ENCODE measurements at regions not wholly inside any gene's neighbourhood (a gene's known extent, or its start where the extent isn't known, plus 50 kb on each side); places are given as distances from the start of the nearest gene placed in this dataset.

DNA sequence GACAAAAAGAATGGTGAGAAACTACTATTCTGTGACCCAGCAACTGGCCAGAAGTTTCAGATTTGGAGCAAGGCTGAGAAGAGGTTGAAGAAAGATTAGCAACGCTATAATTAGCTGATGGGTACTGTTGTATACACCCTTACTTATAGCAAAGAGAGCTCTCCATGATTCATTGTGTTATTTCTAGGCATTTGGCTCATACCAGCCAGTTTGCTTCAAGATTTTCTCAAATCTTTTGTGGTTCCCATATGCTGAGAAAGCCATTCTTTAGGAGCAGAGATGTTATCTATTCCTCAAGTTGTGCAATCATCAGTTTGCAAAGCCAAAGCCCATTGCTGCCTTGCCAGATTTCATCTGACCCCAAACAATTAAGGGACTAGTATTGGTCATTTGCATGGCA lies 179.4 kb downstream of the ETS1 start:
- DNase-seq (ENCODE audit: low read depth in 2 of 2): no peak

DNA sequence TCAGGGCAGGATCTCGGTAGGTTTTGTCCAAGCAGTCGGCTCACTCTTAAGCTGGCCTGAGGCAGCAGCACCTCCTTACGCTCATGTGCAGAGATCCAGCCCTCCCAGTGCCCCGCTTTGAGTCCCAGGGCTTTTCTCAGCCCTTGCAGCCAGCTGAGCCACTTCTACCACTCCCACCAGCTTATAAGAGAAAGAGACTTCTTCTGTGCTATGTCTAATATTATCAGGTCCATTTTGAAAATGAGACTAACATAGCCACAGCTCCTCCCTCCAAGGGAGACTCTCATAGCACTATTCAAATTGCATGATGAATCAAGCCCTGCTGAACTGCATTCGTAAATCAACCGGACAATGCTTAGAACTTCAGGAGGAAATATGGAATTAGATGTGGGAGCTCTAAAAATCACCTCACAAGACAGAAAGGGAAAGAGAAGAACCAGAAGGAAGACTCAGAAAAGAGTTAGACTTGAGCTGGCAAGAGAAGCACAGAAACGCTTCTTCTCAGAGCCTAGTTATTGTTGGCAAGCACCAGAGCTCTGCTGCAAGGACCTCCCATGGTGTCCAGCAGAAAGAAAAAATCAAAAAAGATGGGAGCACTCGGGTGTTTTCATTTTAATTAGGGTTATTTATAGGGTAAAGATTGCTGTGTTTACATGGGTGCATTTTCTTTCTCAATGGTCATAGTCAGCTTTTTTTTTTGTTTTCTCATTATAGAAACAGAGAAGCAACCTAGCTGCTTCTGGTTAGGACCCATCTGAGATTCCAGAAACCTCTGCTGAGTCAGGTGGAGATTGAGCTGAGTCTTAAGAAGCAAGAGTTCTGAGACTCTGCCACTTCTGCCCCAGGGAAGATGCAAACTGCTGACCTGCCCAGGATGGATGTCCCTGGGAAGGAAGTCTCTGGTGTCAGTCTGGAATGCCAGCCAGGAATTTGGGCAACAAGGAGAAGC lies 181.4 kb downstream of the ETS1 start:
- DNase-seq (ENCODE audit: low read depth in 2 of 2): no peak

DNA sequence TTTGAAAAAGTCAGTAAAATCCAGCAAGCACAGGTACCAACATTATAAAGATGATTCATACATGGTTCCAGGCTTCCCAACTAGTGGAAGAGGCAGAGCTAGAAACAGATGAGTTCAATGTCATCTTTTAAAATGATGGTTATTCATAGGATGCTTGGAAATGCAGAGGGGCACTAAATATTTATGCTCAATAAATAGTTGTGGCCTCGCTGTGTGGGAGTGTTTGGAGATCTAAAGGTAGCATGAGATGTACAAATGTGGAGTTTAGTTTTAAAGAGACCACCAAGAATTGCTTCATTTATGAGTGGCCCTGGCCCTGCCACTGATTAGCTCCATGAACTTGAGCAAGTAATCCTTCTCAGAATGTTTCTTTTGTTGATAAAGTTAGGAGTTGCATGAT lies 182.2 kb downstream of the ETS1 start:
- DNase-seq (ENCODE audit: low read depth in 2 of 2): no peak

DNA sequence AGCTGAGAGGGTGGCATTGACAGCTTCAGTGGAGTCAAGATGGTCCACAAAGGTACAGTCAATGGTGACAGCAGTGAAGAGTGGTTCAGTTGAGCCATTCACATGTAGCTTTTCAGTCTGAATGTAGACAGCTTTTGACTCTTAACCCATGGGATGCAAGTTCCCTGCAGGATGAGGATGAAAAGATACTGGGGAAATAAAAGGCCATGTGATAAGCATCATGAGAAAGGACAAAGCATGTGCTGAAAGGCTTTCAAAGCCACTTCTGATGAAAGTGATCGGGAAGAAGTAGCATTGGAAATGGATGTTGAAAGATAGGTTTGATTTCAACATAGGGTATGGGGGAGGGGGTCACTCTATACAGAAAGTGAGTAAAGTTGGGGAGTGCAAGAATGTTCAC lies 182.9 kb downstream of the ETS1 start:
- no peak for DNase-seq (ENCODE audit: low read depth in 2 of 2)

DNA sequence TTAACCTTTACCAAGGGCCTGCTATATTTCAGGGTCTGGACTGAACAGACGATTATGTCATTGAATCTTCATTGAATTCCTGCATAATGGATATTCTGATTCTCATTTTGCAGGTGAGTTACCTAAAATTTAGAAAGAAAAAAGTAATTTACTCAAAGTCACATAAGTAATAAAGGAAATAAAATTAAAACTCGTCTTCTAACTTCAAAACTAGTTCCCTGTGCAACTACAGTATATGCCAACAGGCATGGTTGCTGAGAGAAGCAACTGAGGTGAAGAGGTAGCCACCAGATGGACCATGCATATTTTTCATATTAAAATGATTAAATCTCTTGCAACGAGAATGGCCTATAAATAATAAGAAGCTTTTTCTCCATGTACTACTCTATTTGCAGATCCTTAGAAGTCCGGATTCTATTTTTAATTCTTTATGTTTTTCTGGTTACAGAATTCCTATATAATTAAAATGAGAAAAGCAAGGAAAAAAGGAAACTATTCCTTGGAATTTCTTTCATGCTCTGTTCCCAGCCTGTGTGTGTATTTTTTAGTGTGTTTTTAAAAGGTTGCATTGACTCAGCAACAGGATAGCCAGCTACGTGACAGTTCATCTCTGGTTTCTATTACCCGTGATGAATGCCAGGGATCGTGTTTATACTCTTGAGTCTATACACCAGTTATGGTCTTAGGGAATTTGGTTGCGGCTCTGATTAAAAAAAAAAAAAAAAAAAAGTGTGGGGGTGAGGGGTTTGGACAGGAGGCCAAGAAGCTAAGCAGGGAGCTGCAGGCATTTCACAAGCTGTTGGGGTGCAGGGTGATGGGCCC lies 186.8 kb downstream of the ETS1 start:
- no peak for DNase-seq (ENCODE audit: low read depth in 2 of 2)

DNA sequence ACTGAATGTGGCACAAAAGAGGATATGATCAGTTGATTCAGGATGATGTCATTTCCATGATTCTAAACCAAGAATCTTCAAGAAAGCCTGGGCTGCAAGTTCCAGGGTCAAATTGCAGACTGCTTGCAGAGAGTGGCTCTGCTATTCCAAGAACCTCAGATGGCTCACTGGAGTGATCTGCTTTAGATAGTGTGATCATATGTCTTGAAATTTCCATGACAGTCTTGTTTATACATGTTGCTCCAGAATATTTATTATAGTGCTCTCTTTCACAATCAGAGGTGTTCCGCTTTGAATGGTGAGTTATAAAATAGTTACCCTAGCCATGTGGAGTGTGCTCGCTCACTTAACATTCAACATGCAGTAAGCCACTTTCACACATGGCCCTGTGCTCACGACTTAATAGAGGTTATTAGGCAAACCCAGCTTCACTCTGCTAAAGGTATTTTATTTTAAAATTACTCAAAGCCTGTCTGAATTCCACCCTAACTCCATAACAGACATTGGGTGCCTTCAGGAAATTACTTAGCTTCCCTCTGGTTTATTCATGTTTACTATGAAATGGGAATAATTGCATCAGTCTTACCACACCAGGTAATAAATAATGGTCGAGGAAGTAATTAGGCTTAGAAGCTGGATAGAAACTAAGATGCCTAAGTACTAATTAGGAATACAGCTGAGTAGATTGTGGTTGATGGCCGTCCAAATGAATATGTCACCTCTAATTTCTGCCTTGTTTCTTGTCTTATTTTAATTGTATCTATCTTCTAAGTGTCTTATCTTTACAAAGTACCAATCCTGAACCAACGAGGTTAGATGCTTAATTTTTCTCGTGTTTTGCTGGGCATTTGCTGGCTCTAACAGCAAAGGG lies 187.9 kb downstream of the ETS1 start:
- no peak for DNase-seq (ENCODE audit: low read depth in 2 of 2)

DNA sequence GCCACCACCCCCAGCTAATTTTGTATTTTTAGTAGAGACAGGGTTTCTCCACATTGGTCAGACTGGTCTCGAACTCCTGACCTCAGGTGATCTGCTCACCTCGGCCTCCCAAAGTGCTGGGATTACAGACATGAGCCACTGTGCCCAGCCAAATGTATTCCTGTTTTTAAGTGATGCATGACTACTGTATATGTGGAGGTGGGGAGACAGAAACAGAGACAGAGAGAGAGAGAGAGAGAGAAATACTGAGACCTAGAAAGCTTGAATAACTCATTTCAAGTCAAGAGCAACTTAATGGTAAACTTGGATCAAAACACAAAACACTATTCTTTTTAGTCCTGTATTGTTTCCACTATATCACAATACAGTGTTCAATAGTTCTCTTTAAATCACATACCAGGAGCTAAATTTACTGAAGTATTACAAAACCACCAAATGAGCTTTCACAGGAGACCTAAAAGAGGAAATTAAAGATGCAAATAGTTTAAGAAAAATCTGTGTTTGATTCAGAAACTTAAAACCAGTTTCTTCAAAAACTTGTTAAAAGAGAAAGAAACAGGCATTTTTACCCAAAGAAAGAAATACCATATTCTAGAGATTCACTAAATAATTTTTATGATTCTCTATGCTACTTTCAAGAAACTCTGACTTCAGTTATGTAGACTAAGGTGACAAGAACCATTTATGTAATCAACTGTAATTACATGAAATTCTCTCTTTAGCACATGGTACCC lies 188.7 kb downstream of the ETS1 start:
- DNase-seq (ENCODE audit: low read depth in 2 of 2): no peak

DNA sequence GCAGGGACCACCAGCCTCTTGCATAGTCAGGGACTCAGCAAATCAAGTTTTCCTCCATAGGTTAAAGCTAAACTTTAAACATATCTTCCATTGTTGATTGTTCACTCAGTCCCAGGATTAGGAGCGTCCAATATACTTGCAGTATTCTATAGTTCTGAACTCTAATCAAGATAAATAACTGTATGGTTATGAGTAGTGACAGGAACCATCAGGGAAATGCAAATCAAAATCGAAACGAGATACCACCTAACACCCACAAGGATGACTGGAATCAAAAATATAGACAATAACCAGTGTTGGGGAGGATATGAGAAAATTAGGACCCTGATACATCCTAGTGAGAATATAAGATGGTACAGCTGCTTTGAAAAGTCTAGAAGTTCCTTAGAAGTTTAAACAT lies 190.0 kb downstream of the ETS1 start:
- DNase-seq (ENCODE audit: low read depth in 2 of 2): no peak

DNA sequence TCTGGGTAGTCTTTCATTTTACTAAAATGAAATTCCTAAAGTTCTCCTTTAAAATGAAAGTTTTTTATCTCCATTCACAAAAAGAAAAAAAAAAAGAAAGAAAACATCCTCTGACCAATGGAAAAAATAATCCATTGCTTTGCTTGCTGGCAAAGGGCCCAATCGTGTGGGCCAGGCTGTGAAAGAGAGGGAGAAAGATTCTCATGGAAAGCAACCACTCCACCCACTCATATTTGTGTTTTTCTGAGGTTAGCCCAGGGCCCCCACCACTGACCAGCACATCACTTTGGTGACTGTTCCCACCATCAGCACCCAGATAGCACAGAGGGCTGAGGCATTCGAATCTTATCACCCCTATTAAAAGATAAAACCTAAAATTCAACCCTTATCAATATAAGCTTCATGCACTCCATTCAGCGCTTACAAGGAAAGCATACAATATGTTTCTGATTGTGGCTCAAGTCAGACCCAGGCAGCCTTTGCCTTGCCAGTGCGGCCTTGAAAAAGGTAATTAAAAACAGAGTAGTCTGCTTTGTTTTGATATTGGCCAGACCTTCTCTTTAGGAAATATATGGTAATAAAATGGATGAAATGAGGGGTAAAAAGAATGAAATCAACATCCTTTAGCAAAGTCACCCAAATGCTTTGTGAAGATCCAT lies 192.8 kb downstream of the ETS1 start:
- DNase-seq (ENCODE audit: low read depth in 2 of 2): no peak

DNA sequence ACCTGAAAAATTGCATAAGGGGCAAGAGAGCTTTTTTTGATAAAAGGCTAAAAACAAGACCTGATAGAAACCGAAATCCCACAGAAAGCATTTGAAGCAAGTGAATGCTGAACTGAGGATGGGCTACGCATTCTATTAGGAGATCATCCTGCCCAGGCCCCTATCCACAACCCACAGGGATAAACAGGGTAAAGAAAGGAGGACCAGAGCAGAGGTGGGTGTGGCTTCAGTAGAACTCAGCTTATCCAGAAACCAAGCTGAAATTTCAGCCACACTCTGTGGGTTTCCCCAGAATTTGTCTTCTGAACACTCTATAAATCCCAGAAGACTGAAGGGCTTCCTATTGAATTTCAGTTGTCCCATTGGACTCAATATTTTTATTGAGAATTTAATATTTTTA lies 195.1 kb downstream of the ETS1 start:
- no peak for DNase-seq (ENCODE audit: low read depth in 2 of 2)

DNA sequence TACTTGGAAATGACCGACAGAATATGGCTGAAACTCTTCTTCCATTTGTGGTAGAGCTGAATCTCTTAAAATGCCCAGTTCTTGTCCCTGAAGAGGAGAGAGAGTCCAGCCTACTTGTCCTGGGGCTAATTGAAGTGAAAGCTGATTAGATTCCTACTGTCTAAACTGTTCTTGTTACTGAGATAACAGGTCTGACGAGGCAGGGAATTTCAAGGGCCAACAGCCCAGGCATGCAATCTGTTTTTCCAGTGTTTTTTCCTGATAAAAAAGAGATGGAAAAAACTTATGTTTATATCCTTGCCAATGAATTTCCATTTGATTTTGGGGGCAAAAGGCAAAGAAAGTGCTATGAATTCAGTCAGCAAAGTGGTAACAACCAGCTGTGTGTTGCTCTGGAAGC lies 195.5 kb downstream of the ETS1 start:
- no peak for DNase-seq (ENCODE audit: low read depth in 2 of 2)

DNA sequence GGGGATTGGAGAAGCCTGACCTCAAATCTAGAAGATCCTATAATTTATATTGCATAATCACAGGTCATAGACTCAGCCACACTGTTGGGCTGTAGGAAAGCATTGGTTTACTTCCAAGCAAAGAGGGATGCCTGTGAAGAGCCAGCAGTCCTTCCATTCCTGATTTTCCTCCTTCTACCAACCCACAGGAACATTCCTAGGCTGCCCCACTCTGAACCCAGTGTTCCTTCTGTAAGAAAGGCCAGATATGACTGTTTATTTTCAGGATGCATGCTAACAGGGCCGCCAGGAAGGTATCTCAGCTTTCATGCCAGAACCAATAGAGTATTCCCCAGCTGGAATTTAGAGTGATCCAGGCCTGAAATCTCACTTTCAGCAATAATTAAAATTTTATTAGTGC lies 197.1 kb downstream of the ETS1 start:
- no peak for DNase-seq (ENCODE audit: low read depth in 2 of 2)

DNA sequence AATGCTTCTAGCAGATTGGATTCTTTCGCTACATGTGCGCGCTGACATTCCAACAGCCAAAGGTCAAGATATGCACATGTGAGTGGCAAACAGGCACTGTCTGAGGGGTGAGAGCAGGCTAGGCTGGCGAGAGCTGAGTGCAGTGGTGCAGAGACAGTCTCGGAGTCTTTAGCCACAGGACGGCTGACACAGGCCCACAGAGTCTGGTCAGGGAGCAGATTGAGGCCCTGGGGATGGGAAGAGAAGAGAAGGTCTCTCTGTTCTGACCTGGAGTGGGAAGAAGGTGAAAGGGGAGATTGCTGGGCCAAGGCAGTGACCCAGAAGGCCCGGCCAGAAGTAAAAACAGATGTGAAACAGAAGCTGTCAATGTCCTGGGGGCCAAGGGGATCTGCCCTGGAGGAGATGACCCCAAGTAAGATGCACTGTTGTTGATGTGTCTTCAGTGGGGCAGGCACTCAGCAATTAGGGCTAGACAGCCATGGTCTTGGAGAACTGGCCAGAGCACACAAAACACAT lies 197.8 kb downstream of the ETS1 start:
- no peak for DNase-seq (ENCODE audit: low read depth in 2 of 2)

DNA sequence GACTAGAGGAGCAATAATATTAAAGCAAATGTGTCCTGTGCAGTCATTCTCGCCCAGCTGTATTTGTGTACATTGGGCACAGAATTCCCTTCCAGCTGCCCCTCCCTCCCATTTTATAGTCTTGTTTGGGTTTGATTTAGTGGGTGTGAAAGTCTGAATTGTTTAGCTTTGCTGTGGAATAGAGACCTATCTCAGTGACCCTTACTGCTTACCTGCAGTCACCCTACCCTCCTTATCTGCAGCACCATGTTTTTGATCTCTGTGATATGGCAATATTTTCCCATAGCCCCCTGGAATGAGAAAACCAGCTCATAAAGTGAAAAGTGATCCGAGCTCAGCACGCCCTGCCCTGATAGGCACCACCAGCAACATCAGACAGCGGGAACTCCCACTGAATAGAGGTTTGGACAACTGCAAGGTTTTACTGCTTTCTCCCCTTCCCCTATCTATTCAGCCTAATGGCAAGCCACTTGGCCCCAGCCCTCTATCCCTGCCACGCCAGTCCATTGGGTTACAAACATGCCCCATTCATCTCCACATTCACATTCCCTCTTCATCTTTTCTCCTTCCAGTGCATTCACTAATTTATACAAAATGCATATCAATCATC lies 199.0 kb downstream of the ETS1 start:
- DNase-seq (ENCODE audit: low read depth in 2 of 2): no peak

DNA sequence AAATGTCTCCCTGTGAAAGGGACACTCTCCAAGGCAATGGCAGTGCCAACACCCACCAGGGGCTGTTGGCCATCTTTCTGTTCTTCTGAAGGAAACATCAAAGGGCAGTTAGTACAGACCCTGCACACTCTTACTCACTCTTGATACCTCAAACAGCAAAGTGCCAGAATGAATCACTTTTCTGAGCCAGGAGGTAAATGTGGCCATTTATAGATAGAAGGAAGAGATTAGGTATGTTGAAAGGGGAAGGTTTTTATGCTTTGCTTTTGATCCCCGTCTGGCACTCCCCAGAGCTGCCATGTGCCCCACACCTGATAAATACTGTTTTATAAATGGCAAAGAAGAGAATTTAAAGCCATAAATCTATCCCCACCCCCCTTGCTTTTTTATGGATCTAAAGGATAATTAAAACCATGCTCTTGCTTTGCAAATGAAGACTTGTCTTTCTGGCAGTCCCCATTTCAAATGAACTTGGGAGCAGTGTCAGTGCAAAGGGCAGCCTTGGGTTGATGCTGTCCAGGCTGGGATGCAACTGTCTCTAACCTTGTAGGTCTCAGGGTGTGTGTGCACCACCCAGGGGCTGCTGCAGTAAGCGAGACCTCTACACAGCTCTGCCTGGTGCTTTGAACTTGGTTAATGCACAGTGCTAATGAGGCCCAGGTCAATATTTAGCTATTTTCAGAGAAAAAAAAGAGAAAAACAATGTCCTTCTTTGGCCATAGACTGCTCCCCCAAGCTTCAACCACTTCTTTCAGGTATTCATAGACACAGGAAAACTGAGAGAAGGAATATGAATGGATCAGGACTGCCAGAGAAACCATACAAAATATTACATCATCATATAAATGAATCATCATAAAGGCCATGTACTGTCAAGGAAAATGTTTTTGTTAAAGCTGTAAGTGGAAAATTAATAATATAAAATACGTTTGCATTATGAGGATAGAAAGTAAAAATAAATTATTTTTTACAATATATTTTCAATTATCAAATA lies 207.5 kb downstream of the ETS1 start:
- no peak for DNase-seq (ENCODE audit: low read depth in 2 of 2)

DNA sequence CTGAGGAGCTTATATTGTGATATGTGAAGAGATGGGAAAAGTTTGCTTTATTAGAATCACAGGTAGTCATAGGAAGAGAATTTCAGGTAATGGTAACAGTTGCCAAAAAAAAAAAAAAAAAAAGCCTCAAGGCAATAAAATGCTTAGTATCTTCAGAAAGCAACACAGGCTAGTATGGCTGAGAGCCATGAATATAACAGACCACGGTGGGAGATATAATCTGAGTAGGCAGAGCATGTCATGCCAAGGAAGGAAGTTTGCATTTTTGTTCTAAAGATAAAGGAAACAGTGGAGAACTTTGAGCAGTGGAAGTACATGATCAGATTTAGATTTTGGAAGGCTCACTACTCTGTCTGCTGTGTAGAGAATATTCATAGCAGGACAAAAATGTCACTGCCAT lies 211.4 kb downstream of the ETS1 start:
- DNase-seq (ENCODE audit: low read depth in 2 of 2): no peak

DNA sequence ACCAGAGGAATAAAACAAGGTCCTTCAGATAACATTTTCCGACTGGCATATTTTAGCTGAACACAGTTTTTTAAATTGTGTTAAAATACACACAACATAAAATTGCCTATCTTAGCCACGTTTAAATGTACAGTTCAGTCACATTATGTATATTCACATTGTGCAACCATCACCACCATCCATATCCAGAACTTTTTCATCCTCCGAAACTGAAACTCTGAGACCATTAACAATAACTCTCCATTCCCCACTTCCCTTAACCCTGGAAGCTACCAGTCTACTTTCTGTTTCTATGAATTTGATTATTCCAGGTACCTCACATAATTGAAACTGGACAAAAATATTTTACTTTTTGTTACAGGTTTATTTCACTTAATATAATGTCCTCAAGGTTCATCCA lies 213.3 kb downstream of the ETS1 start:
- DNase-seq (ENCODE audit: low read depth in 2 of 2): no peak

DNA sequence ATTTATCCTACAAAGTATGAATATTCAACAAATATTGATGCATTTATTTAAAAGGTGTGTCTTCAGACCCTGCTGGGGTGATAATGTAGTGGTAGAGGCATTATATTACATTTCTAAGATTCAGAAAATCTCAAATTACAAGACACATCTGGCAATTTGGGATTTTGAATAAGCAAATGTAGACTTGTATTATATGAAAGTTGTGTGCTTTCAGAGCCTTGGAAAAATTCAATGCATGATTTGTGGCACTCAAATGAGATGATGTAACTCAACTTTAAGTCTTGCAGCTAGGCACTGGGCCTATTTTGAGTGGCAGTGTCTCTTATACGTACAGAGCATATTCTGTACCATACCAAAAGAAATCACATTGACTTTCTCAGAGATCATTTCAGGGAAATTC lies 214.4 kb downstream of the ETS1 start:
- DNase-seq (ENCODE audit: low read depth in 2 of 2): no peak

DNA sequence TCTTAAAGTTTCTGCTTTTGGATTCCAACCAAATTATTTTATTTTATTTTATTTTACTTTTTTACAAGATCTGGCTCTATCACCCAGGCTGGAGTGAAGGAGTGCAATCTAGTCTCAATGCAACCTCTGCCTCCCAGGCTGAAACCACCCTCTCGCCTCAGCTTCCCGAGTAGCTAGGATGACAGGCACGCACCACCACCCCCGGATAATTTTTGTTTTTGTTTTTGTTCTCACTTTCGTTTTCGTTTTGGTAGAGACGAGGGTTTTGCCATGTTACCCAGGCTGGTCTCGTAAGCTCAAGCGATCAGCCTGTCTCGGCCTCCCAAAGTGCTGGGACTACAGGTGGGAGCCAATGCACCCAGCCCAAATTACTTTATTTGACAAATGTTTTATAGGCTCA lies 219.8 kb downstream of the ETS1 start:
- DNase-seq (ENCODE audit: low read depth in 2 of 2): no peak
